OCI-M1 (cell line): ENCODE measurements at regions not wholly inside any gene's neighbourhood (a gene's known extent, or its start where the extent isn't known, plus 50 kb on each side); places are given as distances from the start of the nearest gene placed in this dataset.
"Not testable (repeated sequence)": the region's sequence is repeated elsewhere in the genome, so short reads cannot be mapped to it uniquely, and the experiment has no call there.

Experiments used
- DNase-seq: peaks from one replicate; lab custom pipeline; 2025; lab: John Stamatoyannopoulos, UW

DNA sequence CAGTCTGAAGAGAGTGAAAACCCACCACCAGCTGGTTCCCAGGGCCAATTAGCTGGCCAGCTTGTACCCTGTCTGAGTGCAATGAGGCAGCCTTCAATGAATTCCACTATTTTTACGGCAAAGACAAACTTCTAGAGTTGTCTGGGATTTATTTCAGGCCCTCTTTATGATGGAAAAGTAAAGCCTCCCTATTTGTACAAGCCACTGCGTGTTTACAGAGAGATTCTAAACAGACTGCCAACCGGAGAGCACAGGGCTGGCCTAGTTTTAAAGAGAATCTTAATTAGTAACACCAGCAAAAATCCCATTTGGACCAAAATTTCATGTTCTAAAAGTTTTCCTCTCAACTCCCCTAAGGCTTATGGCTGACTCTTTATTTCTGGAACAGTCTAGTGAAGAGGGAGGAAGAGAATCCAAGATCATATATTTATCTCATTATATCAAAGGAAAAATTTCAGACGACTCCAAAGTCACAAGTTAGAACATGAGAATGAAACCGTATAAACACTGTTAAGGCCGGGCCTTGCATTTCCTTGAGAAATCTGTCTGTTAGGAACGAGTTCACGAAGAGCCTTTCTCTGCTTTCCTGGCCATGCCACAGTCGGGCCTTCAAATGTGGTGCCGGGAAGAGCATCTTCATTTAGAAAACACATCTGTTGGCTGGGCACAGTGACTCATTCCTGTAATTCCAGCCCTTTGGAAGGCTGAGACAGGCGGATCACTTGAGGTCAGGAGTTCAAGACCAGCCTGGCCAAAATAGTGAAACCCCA, 724.6 kb upstream of the NRP1 start:
- no peak for DNase-seq

DNA sequence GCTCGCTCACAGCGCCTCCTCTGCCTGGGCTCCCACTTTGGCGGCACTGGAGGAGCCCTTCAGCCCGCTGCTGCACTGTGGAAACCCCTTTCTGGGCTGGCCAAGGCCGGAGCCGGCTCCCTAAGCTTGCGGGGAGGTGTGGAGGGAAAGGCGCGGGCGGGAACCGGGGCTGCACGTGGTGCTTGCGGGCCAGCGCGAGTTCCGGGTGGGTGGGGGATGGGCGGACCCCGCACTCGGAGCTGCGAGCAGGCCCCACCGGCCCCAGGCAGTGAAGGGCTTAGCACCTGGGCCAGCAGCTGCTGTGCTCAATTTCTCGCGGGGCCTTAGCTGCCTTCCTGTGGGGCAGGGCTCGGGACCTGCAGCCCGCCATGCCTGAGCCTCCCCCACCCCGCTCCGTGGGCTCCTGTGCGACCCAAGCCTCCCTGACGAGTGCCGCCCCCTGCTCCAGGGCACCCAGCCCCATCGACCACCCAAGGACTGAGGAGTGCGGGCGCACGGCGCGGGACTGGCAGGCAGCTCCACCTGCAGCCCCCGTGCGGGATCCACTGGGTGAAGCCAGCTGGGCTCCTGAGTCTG, 721.0 kb upstream of the NRP1 start:
- not testable (repeated sequence) for DNase-seq

DNA sequence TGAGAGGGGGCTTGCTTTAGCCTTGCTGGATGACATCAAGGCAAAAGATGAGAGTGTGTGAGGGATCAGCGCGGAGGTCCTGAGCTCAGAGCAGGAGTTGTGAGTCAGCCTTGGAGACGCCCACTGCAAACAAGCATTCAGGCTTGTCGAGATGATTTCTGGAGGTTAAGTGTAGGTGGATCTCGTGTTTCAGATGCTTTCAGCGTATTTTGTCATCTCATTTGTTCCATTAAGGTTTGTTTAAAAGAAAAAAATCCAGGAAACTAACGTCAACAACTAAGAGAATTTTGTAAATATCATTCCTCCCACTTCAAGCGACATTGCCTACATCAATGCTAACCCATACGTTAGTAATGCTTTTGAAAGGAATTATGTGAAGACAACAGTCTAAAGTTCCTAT, 715.4 kb upstream of the NRP1 start:
- DNase-seq, result no peak

DNA sequence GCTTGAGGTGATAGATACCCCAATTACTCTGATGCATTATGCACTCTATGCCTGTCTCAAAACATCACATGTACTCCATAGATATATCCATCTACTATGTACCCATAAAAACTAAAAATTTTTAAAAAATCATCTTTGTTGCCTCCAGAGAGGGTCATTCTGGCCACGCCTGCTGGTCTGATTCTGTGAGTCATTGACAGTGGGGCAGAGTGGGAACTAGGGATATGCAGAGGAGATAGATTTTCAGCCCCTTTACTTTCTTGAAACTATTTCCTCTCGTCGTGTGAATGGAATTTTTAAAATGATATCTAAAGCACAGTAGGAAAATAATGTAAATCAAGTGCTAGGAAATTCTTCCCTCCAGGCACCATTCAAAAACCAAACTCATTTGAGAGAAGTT, 715.0 kb upstream of the NRP1 start:
- DNase-seq, result no peak

DNA sequence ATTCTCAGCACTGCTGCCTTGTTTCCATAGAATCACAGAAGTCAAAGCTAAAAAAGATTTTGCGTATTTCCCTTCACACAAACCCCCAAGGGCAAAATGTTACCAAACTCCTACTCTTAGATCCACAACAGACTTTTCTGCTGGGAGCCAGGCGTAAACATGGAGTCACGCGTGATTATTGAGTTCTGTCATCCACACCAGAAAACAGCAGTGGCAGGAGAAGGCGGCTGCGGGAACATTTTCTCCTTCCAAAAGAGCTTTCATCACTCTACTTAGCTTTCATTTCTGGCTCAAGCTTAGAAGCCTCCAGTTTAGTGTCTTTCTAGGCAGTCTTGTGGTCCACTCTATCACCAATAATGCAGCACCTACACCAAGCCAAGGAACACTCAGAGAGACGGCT, 712.9 kb upstream of the NRP1 start:
- DNase-seq, result no peak

DNA sequence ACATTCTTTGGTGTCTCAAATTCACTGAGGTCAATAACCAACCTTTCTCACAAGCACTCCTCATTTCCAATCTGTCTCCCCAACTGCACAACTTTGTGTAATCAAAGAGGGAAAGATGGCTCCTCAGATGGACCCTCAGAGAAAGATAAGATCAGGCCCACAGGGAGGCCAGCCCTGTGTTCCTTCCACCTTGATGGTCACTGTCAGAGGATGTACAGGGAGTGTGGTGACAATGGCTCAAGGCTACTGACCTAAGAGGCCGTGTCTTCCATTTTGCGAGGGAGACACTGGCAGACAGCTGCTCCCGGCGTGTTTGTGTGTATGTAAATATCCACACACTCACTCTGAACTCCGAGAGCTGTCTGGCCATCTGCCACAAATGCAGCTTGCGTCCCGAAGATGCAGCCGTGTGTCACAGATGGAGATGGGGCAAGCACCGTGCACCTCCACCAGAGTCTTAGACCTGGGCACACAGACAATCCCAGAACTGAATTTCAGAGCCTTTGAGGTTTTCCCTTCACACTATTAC, 712.1 kb upstream of the NRP1 start:
- no peak for DNase-seq

DNA sequence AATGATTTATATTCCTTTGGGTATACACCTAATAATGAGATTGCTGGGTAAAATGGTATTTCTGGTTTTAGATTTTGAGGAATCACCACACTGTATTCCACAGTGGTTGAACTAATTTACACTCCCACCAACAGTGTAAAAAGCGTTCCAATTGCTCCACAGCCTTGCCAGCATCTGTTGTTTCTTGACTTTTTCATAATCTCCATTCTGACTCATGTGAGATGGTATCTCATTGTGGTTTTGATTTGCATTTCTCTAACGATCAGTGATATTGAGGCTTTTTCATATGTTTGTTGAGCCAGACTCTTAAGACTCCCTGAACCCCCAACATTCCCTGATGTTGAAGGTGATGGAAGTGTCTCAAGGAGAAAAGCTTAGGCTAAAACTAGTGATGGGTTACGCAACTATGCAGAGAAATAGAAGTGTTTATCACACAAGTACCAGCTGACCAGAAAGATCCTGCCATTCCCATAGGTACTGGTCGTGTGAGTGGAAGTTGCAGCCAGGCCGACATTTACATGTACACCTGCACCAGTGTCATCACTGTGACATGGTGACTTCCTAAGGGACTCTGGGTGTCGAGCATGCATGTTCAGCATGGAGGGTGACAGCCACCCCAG, 711.2 kb upstream of the NRP1 start:
- no peak for DNase-seq

DNA sequence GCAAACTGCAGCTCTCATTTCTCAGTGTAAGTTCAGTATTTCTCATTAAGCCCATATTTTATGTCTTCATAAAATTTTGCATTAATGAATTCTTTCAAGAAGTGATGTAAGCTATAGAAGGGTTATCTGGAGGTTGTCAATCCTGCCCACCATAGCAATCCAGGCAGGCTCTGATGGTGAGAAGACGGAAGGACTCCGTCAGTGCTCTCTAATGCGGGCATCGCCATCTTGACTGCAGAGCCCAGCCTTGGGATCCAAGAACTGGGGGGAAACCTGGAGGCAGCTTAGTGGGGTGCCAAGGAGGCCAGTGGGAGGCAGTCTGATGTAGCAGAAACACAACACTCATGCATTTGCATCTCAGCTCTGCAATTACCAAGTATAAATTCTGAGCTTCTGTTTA, 707.4 kb upstream of the NRP1 start:
- DNase-seq, result no peak

DNA sequence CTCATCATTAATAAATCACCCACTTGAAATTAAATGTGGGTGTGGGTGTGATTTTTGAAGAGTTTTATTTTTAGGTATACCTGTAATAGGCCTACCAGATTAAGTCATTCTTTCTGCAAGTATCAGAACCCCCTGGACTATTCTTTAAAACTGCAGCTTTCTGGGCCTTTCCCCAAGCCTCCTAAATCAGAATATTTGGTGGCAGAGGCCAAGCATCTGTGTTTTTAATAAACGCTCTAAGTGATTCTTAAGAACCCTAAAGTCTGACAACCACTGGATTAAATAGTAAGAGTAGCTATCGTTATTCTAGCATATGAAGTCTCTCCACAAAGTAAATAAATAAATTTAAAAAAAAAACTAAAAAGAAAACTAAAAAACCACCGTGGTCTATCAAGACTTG, 703.0 kb upstream of the NRP1 start:
- DNase-seq, result no peak

DNA sequence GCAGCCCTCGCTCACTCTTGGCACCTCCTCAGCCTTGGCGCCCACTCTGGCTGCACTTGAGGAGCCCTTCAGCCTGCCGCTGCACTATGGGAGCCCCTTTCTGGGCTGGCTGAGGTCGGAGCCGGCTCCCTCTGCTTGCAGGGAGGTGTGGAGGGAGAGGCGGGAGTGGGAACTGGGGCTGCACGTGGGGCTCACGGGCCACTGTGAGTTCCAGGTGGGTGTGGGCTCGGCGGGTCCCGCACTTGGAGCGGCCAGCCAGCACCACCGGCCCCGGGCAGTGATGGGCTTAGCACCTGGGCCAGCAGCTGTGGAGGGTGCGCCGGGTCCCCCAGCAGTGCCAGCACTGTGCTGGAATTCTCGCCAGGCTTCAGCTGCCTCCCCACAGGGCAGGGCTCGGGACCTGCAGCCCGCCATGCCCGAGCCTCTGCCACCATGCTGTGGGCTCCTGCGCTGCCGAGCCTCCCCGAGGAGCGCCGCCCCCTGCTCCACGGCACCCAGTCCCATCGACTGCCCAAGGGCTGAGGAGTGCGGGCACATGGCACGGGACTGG, 700.8 kb upstream of the NRP1 start:
- not testable (repeated sequence) for DNase-seq

DNA sequence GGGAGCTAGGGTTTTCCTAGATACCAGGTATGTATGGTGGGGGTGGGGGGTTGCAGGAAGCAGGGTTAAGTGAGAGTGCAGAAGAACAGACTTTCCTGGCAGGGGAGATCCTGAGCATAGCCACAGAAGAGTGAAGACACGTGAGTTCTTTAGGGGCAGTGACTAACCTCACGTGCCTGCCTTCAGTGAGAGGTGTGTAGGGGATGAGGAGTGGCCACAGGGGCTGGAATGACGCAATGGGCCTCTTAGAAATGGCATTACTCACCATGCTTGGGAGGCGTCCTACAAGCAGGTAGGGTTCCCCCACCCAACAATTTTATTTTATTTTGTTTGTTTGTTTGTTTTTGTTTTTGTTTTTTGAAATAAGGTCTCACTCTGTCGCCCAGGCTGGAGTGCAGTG, 698.6 kb upstream of the NRP1 start:
- DNase-seq, result no peak

DNA sequence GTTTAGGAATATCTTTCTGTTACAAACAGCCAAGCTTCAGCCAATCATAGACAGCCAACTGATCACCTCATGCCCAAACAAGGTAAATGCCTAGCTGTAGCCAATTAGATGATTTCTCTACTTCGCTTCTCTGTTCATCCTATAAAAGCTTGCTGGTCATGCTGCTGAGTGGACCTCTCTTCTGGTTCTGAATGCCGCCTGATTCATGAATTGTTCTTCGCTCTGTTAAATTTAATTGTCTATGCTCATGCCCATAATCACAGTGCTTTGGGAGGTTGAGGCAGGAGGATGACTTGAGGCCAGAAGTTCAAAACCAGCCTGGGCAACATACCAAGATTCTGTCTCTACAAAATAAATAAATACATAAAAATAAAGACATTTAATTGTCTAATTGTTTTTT, 698.1 kb upstream of the NRP1 start:
- no peak for DNase-seq

DNA sequence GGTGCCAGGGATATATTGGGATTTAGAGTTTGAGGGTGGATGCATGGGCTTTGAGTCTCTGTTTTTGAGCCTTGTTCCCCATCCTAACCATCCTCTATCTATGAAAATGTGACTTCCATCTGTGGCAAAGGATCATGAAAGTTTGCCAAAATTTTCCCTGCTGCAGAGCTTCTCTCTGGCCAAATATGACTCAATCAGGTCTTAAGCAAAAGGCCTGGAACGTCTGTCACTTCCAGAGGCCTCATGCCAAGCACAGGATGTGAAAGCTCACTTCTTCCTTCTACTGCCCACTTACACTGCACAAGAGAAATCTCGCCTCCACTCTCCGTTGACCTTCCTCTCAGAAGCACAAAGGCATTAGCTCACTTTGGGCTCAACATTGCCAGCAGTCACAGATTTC, 696.9 kb upstream of the NRP1 start:
- DNase-seq, result no peak

DNA sequence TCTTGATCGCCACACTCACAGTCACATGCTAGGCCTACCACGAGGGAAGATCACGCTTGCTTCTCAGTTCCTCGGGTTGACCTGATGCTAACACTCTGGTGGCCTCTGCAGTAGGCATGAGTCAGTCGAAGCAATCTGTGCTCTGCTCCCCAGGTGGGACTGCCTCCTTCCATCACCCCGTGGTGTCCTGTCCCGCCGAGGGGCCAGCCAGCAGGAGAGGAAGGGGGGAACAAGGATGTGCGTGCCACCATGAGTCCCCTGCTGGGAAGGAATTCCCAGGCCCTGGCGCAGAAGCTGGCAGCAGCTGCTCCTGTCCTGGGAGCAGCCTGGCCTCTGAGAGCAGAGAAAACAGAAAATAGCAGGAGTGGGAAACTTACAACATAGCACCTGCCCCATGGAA, 695.0 kb upstream of the NRP1 start:
- DNase-seq, result no peak

DNA sequence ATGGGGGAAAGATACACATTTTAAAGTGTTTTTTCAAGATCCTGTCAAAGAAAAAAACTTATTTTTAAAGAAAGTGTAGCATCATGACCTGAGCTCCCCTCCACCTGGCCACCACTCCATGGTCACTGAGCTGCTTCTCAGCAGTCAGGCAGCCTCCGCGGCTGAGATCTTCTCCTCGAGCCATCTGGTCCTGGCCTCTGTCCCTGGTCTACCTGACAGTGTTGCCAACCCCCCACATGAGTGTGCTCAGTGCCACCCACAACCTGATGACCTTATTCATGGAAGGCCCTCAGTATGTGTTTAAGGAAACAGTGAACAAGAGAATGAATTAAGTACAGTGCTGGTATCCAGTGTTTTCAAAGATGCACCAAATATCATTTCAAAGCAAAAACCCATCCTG, 694.5 kb upstream of the NRP1 start:
- no peak for DNase-seq

DNA sequence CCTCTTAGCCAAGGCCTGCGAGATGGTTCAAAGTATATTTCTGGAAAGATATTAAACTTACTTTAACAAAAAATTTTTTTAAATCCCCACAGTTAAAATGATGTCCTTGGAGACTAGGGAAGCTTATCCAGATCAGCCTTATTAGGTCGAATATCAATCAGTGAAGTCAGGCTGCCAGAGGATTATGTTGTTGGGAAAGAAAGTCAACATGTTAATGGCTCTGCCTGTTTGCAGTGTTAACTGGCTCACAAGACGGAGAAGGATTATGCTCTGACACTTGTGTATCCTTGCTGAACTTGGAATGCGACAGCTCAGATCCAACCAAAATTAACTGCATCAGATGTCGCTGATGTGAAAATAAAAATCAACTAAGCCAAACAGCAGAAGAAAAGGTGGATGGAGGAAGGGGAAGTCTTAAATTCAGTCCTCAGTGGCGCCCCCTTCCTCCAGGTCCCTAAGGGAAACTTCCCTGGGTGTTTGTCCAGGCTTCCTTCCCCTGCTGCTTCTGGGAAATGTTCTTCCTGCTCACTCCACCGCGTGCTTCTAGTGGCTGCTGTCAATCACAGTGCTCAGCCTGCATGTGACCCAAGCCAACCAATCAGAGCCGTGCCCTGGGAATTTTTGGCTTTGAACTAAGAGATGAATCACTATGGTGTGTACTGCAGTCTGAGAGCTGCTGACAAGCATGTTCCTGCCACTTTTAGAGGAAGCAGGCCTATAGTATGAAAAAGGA, 690.4 kb upstream of the NRP1 start:
- peak; percentile 9 for DNase-seq

DNA sequence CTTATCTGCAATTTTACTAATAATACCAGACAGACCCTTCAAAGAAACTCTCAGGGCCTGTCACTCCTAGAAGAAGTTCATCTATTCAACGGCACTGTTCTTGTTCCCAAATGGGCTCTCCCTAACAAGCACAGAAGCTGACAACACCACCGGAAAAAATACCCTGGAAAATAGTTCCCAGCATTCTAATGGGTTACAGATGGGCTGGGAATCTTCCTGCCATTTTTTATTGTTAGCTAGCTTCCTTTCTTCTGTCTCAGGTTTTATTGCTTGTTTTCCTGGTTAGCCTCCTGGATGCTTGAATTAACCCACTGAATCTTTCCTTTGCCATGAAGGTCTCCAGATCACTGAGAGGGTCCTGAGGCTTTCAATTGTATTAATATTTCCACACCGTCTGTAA, 689.8 kb upstream of the NRP1 start:
- DNase-seq, result no peak

DNA sequence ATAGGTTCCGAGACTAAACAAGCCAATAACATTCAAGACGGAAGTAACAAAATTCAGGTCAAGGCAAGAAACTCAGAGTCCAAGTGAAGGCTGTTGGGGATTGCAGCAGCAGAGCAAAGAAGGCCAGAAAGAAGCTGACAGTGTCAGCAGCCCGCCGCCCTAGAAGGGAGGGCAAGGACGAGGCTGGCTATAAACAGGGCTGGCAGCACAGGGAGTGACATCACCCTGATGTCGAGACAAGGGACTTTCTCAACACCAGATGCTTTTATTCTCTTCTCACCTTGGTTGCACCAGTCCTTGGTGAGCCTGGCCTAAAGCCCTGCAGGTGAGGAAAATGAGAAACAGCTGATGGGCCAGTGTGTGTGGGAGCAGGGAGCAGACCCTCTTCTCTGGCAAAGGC, 687.7 kb upstream of the NRP1 start:
- DNase-seq, result no peak

DNA sequence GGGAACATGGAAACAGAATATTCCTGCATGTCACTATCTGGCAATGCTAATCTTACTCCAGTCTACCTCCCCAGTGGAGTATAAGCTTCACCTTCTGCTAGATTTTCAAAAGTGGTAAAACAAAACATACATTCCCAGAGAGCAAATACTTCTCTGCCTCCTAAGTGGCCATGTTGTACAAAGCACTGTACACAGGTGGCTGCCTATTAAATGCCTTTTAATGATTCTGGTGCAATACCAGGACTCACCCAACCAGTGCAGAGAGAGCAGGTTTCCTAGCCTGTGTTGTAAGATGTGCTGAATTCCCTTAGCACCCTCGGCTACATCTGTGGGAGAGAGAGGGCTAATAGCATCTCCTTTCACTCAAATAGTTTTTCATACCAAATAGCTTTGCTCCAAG, 684.3 kb upstream of the NRP1 start:
- no peak for DNase-seq

DNA sequence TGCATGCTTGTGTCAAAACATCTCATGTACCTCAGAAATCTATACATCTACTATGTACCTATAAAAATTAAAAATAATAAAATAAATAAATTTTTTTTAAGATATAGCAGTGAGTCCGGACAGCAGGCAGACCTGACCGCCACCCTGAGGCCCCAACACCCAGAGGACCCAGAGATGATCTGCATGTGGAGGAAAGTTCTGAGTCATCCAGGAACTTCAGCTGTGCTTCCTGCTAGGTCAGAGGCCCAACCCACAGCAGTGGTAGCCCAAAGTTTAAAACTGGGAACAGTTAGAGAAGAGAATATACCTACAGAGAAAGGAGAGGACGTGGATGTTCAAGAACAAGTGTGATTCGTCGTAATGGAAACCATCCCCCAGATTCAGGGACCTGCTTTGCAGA, 683.7 kb upstream of the NRP1 start:
- no peak for DNase-seq

DNA sequence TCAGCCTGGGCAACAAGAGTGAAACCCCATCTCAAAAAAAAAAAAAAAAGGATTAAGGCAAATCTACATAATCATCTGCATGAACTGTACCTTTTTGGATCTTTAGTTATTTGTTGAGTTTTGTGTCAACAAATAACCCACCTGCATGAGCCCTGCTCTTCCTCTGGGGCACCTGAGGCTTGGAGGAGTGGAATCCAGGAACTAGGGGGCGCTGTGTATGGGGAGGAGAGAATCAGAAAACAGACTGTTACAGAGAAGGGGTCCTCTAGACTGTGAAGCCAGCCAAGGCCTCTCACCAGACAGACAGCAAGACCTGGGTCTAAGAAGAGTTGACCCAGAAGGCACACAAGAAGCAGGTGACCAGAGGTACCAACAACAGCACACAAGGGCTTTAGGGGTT, 682.8 kb upstream of the NRP1 start:
- DNase-seq, result peak; percentile 4

DNA sequence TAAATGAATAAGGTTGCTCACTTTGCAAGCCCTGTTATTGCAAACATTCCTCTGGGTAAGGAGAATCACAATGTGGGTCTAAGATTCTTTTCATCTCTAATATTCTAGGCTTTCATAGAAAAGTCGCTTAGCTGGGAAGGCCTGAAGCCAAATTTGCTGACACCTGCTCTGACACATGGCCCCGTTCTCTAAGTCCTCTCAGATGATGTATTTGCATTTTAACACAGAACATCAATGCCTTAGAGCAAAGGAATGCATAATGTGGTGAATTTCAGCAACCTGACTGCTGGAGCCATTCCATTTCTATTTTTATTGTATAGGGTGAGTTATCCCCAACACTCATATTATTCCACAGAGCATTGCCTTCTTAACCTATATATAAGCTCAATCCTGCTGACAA, 682.1 kb upstream of the NRP1 start:
- DNase-seq, result no peak

DNA sequence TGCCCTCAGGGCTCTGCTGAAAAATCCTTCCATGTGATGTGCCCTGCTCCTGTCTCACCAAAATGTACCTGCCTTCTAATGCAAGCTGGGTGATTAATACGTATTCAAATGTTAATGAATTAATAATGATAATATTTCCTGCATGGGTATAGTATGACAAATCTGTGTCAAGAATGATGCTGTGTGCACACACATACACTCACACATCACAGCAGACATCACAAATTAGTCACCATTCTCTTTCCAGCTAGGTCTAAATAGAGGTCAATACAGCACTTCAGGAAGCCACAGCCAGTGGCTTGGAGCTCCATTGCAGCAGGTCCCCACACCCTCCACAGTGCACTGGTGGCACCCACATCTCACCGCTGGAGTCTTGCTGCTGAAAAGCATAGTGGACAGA, 681.2 kb upstream of the NRP1 start:
- no peak for DNase-seq
